SIG-M5 treated with dmso at 0.1 percent for 504 hours (cell line): ENCODE measurements at regions not wholly inside any gene's neighbourhood (a gene's known extent, or its start where the extent isn't known, plus 50 kb on each side); places are given as distances from the start of the nearest gene placed in this dataset.
"Not testable (repeated sequence)": the region's sequence is repeated elsewhere in the genome, so short reads cannot be mapped to it uniquely, and the experiment has no call there.

Experiments used
- DNase-seq: peaks from one replicate; lab custom pipeline; 2025; ENCODE audit not compliant: unreplicated experiment; lab: John Stamatoyannopoulos, UW

DNA sequence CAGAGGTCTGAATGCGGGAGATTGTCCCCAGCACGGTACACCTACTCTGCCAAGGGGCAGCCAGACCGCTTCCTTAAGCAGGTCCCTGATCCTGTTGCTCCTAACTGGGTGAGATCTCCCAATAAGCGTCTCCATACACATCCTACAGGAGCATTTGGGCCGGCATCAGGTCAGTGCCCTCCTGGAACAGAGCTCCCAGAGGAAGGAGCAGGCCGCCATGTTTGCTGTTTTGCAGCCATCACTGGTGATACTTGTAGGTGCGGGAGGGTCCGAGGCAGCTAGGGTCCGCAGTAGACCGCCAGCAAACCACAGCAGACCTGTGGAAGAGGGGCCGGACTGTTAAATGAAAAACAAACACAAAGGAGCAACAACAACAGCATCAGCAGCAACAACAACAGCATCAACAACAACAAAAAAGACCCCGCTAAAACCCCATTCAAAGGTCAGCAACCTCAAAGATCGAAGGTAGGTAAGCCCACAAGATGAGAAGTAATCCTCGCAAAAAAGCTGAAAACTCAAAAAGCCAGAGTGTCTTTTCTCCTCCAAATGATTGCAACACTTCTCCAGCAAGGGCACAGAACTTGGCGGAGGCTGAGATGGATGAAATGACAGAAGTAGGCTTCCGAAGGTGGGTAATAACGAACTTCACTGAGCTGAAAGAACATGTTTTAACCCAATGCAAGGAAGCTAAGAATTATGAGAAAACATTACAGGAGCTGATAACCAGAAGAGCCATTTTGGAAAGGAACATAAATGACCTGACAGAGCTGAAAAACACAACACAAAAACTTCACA, 79.0 kb upstream of the CDH7 start:
- no peak for DNase-seq

DNA sequence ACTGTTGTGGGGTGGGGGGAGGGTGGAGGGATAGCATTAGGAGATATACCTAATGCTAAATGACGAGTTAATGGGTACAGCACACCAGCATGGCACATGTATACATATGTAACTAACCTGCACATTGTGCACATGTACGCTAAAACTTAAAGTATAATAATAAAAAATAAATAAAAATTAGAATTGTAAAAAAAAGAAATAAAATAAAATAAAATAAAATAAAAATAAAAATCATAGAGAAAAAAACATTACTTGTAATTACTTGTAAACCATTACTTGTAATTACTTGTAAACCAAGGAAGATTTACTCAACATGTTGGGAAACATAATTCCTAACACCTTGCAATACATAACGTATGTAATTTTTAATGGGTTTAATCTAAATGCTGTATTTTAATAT, 80.7 kb upstream of the CDH7 start:
- not testable (repeated sequence) for DNase-seq

DNA sequence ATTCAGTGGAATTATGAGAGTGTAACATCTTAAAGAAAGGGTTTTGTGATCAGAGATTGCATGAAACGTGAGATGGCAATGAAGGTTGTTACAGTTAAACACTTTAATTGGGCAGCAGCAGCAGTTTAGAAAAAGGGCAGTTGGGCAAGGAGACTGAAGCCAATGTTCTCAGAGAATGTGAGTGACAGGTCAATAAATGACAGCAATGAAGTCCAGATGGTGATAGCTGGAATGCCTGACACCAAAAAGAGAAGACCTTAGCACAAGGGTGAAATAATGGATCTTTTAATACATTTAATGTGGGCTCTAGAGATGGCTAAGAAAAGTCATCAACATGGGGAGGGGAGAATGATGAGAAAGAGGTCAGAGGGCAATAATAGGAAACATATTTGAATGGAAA, 89.4 kb upstream of the CDH7 start:
- DNase-seq = no peak

DNA sequence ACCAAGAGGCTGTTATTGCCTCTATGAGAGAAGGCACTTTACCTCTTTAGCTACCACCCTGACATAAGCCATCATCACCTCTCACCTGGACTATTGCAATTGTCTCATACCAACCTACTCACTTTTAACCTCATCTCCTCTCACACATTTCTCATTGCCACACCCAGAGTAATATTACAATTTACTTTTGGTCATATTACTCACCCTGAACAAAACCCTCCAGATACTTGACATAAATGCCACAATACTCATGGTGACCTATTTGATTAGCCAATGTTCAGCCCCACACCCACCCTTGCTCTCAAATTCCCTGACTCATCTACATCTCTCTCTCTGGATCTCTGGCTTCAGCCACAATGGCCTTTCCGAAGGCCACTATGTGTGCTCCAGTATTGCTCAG, 90.9 kb upstream of the CDH7 start:
- no peak for DNase-seq

DNA sequence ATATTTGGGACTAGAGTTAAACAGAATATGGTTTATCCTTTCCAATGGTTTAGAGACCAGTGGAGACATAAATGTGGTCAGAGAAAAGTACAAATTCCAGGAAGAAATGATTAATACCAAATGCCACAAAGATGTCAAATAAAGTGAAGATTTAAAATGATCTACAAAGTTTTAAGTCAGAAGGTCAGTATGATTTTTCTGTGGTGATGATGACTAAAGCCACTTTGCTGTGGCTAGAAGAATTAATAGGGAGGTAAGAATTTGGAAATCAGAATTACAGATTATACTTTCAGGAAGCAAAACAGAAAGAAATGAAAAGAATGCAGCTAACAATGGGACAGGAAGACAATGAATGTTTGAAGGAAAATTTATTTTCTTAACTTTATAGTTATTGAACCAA, 91.5 kb upstream of the CDH7 start:
- DNase-seq = no peak

DNA sequence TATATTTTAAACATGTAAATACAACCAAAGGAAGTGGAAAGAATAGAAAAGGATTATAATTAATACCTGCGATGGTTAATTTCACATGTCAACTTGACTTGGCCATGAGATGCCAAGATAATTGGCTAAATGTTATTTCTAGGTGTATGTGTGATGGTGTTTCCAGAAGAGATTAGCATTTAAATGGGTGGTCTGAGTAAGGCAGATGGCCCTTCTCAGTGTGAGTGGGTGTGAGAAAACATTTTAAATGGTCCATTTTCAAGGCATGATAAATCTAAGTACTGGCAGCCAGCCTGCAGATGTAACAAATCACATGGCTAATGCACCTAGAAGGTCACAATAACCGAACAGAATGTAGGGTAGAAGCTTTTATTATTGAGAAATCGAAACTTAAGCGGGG, 99.6 kb upstream of the CDH7 start:
- DNase-seq = no peak

DNA sequence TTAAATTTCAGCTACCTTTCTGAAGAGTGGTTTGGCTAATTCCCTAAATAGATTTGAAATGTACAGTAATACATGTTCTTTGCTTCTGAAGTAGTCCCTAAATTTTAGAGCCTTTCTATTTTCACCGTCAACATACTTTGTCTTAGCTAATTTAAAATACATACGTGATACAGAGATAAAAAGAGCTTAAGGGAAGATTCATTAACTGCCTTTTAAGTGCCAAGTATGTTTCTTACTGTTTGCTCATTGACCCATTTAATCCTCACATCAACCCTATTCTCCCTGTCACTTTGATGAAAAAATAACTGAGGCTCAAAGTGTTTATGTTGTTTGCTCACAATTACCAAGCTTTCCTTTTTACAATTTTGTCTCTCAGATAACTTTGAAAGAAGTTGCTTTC, 118.6 kb upstream of the CDH7 start:
- DNase-seq = no peak

DNA sequence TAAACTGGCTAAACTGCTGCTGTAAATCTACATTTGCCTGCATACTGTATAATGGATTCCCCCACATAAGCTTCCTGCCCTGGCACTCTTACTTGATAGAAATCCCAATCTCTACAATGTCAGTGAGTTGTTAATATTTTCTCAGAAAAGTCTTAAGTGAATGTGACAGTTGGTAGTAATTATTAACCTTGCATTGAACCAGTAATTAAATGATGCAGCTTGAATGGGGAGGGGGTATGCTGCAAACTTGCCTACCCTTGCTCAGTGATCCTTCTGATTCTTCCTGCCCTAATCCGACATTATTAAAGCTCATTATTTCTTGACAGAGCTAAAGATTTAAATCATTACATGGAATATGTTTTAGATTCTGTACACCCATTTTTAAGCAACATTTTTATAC, 119.0 kb upstream of the CDH7 start:
- no peak for DNase-seq

DNA sequence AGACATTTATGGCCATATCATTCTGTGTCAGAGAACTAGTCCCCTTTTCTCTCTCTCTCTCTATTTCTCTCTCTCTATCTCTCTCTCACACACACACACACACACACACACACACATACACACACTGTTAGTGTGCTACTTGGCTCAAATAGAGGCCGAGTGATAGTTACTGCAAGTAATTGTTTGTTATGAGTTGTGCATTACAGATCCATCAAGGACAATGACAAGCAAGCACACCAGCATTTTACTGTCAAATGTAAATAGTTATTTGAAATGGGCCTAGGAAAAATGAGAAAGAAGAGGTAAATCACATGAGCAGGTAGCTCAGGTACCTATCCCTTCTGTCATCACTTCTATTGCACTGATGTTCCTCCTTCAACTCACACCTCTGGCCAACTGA, 122.4 kb upstream of the CDH7 start:
- DNase-seq = no peak

DNA sequence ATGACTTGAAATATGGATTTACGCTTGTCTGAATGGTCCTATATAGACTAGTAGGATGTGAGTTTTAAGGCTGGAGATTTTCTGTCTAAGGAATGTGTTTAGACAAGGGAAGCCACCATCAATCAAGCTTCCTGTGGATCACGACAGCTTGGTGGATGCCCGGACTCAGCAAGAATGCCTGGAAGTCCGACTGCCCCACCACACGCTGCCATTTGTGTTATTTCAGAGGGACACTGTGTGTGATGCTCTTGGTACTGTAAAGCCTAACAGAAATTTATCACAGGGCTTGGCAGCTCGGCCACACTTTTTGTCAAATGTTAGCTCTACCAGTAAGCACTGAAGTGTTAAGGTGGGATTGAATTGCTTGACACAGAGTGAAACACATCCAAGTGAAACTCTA, 127.1 kb upstream of the CDH7 start:
- no peak for DNase-seq

DNA sequence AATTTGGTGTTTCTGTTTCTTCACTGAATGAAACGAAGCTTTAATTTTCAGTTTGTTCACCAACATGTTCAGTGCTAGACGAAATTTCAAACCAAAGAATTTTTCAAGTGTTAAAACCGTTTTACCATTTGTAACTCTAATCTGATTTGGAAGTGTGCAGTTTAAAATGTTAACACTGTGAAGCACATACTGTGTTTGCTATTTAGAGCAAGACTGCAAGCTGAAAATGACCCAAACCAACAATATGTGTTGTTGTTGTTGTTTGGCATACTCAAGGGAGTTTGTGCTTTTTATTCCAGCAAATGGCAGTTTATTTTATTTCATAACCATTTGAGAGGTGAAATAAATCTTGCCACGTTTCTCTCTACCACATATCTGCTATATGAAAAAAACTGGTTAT, 128.4 kb upstream of the CDH7 start:
- no peak for DNase-seq

DNA sequence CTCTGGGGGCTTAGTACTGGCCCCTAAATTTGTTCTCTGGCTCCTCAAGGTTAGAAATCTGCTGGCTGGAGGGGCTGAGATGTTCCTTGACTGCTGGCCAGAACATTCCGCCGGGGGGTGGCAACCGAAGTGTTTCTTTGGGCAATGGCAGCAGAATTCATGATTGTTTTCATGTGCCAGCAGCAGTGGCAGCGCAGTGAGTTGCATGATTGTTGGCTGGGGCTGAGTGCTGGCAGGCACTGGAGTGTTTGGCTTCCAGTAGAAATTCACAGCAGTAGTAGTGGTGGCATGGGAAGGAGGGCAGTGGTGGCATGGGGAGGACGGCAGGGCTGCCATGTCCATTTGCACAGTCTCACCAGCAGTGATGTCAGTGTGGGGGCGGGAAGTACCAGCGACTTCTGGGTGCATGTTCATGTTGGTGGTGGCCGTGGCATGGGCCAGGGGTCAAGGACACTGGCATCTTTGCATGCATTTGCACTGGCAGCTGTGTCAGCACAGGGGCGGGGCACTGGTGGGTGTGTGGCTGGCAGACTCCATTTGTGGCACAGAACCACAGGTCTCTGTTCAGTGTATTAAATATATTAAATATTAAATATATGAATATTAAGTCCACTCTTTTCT, 130.6 kb upstream of the CDH7 start:
- no peak for DNase-seq

DNA sequence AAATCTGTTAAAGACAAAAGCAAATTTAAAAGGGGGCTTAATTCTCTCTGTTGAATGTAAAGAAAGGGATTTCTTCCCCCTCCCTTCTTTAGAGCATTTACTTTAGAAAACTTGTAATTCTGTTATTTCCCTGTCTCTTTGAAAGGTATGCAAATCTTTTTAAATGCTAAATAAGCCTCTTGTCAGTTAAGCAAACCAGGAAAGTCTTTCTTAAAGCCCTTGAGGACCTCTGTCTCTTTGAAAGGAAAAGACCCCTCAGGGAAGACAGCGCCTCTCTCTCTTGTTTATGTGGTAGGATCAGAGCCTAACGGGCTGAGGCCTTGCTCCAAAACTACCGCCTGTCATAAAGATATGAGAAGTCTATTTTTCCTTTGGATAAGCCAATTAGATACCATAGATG, 139.9 kb upstream of the CDH7 start:
- DNase-seq = no peak

DNA sequence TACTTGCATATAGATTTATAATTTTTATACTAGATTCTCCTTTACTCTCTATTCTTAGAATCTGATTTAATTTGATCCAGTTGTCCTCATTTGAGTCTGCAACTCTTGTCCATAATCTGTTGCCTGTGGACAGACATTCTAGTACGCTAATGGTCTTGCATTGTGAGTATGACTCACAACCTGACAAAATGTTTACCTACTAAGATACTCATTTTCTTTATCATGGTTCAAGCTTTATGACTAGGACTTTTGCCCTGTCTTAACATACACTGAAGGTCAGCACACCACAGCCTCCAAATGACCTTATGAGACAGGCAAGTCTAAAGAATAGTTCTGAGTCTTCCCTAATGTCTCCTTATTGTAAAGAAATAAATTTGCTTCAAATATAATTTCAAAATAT, 142.3 kb upstream of the CDH7 start:
- no peak for DNase-seq

DNA sequence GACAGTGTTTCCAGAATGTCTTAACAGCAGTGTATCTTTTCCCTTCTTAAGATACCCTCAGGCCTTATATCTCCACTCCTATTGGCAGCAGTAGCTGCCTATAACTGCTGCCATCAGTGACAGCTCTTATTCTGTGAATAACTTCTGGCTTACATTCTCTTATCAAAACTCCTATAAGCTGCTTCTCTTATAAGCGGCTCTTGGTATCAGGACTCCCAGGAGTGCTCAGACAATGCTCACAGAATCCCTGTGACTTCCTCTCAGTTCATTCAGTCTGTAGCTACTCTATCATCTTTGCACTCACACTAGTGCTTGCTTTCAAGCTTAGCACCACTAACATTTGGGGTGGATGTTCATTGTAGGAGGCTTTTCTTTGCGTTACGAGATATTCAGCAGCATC, 143.7 kb upstream of the CDH7 start:
- no peak for DNase-seq

DNA sequence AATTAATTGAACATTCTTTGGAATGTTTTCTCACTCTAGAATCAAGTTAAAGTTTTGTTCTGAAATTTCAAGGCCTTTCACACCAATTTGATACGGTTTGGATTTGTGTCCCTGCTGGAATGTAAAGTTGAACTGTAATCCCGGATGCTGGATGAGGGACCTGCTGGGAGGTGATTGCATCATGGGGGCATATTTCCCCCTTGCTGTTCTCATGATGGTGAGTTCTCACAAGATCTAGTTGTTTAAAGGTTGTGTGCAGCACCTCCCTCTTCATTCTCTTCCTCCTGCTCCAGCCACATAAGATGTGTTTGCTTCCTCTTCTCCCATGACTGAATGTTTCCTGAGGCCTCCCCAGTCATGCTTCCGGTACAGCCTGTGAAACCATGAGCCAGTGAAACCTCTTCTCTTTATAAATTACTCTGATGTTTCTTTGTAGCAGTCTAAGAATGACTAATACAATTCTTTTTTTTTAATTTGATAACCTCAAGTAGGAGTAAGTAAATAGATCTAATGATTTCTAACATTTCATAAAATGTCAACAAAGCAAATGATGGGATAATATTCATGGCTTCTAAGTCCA, 144.2 kb upstream of the CDH7 start:
- DNase-seq = no peak

DNA sequence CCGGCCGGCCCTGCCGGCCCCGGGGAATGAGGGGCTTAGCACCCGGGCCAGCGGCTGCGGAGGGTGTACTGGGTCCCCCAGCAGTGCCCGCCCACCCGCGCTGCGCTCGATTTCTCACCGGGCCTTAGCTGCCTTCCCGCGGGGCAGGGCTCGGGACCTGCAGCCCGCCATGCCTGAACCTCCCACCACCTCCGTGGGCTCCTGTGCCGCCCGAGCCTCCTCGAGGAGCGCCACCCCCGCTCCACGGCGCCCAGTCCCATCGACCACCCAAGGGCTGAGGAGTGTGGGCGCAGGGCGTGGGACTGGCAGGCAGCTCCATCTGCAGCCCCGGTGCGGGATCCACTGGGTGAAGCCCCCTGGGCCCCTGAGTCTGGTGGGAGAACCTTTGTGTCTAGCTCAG, 145.5 kb upstream of the CDH7 start:
- DNase-seq = not testable (repeated sequence)

DNA sequence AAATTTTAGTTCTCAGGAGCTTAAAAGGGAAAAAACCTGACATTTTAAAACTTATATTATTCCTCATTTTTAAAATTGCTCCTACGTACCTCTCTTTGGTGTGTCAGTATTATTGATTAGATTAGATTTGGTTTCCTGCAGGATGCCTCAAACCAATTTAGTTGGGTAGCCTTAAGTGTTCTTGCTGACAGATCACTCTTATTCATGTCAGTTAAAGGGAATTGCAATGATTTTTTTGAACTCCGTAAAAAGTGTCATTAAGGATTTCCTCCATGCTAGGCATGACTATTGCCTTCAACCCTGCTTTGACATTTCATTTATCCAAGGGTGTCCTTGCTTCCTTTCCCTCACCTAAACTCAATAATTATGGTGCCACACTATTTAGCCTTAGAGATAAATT, 149.0 kb upstream of the CDH7 start:
- DNase-seq = no peak

DNA sequence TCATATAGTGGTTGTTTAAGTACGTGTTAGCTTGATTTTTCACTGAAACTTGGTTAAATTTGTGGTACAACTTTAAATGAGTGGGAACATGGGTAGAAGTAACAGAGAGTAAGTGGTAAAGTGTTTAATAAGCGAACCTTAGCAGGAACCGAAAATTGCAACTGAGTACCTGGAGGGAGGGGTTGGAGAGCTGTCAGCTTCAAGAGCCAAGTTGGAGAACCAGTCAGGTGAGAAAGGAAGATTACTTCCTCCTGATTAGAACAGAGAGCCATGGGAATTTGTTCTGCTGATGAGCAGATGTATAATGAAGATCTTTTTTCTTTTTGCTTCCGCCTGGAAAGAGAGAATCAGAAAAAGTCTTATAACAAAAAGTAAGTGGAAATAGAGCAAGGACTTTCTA, 158.4 kb upstream of the CDH7 start:
- no peak for DNase-seq

DNA sequence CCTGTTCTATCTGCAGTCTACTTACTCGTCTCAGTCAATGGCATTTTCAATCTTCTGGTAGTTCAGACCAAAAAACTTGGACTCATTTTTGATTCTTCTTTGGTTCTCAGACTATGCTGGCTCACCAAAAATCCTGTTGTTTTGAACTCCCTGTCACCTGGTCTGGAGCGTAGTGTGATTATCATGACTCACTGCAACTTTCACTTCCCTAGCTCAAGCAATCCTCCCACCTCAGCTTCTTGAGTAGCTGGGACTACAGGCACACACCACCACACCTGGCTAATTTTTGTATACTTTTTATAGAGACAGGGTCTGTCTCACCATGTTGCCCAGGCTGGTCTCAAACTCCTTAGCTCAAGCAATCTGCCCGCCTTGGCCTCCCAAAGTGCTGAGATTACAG, 163.3 kb upstream of the CDH7 start:
- DNase-seq = no peak

DNA sequence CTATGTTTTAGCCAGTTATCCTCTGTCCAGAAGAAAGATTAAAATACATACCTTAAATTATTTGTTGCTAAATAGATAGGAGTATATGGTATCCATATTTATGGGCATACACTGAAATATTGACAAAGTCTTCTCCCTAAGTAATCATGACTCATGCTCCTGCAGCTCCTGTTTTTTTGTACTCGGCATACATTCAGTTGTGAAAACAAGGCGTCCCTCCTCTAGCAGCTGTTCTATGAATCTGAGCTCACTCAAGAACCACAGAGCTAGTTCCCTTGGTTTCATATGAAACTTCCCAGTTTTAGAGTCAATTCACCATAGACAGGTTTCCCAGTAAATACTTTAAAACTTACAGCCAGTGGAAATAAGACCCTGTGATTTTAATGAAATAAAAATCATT, 168.7 kb upstream of the CDH7 start:
- not testable (repeated sequence) for DNase-seq

DNA sequence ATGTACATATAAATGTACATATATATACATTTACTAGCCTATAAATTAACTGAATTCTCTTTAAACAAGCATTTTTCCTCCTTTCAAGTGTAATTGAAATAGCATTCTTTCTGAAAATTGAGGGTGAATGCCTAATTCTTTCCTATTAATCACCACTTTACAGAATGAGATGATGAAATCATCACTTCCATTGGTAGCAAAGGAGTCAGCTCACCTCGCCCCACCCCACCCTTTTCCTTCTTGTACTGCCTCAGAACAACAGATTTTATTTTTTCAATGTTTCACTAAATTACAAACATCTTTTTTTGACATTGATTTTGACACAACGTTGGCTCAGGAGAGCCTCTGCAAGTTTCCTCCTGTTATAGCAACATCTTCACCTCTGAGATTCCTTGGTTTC, 181.9 kb upstream of the CDH7 start:
- no peak for DNase-seq

DNA sequence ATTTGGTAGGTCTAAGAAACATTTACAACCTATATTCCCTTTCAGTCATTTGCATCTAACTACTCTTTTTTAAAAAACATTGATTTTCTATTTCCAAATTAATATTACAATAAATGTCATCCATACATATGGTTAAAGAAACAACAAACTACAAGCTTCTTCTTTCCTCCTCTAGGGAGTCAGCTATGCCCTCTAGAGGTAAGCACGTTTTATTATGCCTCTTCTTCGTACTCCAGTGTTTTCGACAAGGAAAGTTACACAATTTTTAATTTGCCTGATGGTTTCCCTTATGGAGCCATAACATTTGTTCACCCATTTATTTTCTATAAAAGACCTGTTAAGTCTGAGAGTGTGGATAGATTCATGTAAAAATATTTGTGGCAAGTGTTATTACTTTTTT, 183.4 kb upstream of the CDH7 start:
- peak; percentile 54 for DNase-seq
